Kidney epithelial cell (primary cell): ENCODE measurements at regions not wholly inside any gene's neighbourhood (a gene's known extent, or its start where the extent isn't known, plus 50 kb on each side); places are given as distances from the start of the nearest gene placed in this dataset.
A peak's percentile ranks its signal among the peaks of the same experiment; 100 is the strongest.

Experiments used
- DNase-seq: peaks from one replicate; pipeline ENCODE4 v3.0.0-alpha.2; 2010; ENCODE audit warnings: low read depth
- H3K27me3 ChIP-seq: 2 replicates; pipeline ENCODE4 v1.6.0; 2011; ENCODE audit warnings: low read length; ENCODE audit not compliant: control insufficient read depth, insufficient read depth
- H3K36me3 ChIP-seq: 2 replicates; pipeline ENCODE4 v1.5.1; 2011; ENCODE audit warnings: low read length; ENCODE audit not compliant: control insufficient read depth, insufficient read depth
- H3K4me3 ChIP-seq: 2 replicates; pipeline ENCODE4 v1.5.1; 2011; ENCODE audit warnings: low read depth, mild to moderate bottlenecking, control low read depth, low read length
- TF ChIP-seq, protein P1 (sequence below): IDR thresholded peaks from 2 replicates; pipeline ENCODE4 v1.5.1; 2011; ENCODE audit warnings: mild to moderate bottlenecking, moderate library complexity, low read length, control low read depth, inconsistent platforms; ENCODE audit not compliant: insufficient read depth, poor library complexity, severe bottlenecking

DNA sequence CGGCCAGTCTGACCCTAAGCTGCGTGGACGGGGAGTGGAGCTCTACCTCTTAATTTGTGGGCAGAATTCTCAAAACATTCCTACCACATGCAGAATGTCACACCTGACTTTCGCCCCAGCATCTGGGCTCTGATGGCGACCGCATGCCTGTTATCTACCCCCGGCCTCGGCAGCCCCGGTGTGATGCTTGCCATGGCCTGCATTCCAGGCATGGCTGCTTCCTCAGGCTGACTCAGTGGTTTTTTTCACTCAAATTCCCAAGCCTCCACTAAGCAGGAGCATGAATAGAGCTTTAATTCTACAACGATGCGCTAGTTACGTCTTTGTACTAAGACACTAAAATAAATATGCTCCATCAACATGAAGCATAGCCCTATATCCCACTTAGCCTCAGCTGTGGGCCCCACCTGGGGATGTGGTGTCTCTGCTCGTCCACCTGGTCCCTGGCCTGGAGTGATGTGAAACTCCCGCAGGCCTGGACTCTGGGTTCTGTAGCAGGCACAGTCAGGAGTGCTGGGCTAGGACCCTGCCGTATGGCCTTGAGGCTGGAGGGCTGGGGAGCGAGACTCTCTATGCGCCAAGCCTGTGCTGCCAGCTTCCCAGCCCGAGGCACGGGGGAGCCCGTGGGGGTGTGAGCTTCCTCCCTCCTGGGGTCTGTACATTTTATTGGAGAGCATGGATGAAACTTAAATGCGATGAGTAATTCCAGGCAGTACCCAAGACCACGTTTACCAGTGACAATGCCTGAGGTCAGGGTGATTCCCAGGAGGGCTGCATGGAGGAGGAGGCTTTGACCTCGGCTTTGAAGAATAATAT lies 153.2 kb downstream of the CTTN start:
- Histone ChIP-seq H3K4me3 (no peak overlapping the region), H3K27me3 (no peaks in the 10 kb centered on the region), H3K36me3 (no peaks in the 10 kb centered on the region)
- no peak for DNase-seq
- TF ChIP-seq, protein P1, sequence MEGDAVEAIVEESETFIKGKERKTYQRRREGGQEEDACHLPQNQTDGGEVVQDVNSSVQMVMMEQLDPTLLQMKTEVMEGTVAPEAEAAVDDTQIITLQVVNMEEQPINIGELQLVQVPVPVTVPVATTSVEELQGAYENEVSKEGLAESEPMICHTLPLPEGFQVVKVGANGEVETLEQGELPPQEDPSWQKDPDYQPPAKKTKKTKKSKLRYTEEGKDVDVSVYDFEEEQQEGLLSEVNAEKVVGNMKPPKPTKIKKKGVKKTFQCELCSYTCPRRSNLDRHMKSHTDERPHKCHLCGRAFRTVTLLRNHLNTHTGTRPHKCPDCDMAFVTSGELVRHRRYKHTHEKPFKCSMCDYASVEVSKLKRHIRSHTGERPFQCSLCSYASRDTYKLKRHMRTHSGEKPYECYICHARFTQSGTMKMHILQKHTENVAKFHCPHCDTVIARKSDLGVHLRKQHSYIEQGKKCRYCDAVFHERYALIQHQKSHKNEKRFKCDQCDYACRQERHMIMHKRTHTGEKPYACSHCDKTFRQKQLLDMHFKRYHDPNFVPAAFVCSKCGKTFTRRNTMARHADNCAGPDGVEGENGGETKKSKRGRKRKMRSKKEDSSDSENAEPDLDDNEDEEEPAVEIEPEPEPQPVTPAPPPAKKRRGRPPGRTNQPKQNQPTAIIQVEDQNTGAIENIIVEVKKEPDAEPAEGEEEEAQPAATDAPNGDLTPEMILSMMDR = no peak

DNA sequence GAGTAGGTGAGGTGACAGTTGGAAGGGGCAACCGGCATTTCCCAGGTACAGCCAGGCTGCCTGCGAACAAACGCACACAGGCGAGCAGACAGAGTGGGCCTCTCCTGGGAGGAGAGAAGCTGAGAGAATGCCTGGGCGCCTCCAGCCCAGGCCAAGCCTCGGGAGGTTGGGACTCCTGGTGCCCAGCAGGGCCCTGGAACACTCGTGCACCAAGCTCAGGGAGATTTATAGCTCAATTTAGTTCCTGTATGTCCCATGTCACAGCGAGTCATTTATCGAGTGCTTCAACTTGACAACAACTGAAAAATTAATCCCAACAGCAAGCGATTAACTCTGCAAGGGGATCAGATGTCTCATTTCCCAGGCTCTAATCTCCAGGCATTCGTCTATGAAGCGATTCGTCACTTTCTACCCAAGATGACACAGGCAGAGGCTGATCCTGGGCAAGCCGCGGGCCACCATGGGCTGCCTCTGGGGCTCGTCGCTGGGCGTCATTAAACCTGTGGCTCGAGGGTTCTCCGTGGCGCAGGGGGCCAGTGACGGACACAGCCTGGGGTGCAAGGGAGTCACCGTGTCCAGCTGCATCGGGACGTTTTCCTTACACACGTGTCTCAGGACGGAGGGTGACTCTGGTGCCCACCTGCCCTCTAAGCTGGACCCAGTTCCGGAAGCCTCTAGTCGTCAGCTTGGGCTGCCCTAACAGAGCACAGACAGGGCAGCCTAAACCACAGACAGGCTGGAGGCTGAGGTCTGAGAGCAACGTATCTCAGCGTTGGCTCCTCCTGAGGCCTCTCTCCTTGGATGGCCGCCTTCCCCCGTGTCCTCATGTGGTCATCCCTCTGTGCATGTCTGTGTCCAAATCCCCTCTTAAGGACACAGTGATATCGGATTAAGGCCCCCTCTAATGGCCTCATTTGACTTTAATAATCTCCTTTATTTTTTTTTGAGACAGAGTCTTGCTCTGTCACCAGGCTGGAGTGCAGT lies 154.1 kb downstream of the CTTN start:
- Histone ChIP-seq H3K36me3 (no peaks in the 10 kb centered on the region), H3K27me3 (no peaks in the 10 kb centered on the region), H3K4me3 (no peak overlapping the region)
- TF ChIP-seq, protein P1 = no peak
- DNase-seq = no peak

DNA sequence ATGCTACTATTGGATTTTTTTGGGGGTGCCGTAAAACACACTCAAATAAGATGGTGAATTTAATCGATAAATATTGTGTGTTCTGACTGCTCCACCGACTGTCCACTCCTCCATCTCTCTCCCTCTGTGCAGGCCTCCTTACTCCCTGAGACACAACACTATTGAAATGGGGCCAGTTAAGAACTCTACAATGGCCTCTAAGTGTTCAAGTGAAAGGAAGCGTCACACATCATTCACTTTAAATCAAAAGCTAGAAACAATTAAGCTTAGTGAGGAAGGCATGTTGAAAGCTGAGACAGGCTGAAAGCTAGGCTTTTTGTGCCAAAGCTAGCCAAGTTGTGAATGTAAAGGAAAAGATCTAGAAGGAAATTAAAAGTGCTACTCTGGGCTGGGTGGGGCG lies 156.7 kb downstream of the CTTN start:
- Histone ChIP-seq H3K4me3 (no peak overlapping the region), H3K27me3 (no peaks in the 10 kb centered on the region), H3K36me3 (no peaks in the 10 kb centered on the region)
- TF ChIP-seq, protein P1 = no peak
- no peak for DNase-seq

DNA sequence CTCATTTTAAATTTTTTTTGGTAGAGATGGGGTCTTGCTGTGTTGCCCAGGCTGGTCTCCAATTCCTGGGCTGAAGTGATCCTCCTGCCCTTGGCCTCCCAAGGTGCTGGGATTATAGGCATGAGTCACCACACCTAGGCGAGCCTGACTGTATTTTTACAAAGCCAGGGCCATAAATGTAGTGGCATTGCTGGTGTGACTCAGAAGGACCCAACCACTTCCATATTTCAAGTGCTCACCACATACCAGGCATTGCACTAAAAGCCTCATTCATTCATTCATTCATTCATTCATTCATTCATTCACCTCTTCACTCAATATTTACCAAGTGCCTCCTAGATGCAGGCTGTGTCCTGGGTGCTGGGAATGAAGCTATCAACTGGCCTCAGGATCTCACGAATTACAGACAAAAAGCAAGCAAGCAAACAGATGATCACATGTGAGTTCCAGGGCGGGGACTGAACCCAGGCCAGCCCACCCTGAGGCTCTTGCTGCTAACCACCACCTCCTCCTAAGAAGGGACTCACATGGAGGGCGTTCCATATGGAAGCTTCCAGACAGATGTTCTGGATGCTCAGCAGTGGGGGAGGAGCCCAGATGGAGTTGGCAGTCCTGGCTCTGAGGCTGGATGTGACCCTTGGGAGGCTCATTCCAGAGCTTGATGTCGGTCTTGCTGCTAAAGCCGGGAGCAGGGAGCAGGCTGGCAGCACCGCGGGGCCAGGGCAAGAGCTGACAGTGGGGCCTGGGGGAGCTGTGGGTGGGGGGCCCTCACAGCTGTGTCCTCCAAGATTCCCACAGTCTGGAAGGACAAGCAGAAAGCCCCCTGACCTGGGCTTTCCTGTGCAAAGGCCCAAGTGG lies 158.8 kb downstream of the CTTN start:
- no peak overlapping the region for H3K4me3 ChIP-seq
- TF ChIP-seq, protein P1 = no peak
- no peaks in the 10 kb centered on the region for H3K27me3 ChIP-seq
- no peaks in the 10 kb centered on the region for H3K36me3 ChIP-seq
- DNase-seq = peak; percentile 65

DNA sequence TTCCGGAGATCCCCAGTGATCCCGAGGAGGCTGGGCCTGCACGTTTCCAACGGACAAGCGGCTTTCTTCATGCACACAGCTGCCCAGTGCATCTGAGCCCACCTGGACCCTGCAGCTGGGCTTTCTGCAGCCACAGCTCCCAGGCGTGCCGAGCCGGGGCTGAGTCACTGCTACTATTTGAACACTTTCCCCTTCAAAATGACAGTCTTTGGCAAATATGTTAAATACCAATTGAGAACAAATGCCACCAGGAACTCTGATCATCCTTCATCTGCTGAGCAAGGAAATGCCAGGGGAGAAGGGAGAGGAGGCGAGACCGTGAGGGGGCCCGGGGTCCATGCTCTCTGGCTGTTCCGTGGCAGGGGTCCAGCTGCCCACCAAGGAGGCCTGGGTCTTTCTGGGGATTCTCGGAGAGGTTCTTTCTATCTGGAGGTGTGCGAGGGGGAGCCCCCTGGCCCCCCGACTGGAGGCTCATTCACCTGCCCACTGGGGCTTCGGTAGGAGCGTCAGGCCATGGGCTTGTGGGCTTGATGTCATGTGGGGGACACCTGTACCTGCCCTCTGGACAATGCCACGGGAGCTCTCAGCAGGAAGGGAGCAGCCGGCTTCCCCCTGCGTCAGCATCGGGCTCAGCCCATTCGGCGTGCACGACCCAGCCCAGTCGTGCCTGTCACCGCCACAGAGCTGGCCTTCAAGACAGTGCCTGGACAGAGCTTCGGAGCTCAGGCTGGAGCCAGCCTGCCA lies 159.6 kb downstream of the CTTN start:
- DNase-seq = no peak
- no peaks in the 10 kb centered on the region for H3K27me3 ChIP-seq
- no peaks in the 10 kb centered on the region for H3K36me3 ChIP-seq
- TF ChIP-seq, protein P1 = no peak
- no peak overlapping the region for H3K4me3 ChIP-seq
